ENCODE measurements at regions not wholly inside any gene's neighbourhood (a gene's known extent, or its start where the extent isn't known, plus 50 kb on each side); places are given as distances from the start of the nearest gene placed in this dataset.
"Not testable (repeated sequence)": the region's sequence is repeated elsewhere in the genome, so short reads cannot be mapped to it uniquely, and the experiment has no call there.

DNA sequence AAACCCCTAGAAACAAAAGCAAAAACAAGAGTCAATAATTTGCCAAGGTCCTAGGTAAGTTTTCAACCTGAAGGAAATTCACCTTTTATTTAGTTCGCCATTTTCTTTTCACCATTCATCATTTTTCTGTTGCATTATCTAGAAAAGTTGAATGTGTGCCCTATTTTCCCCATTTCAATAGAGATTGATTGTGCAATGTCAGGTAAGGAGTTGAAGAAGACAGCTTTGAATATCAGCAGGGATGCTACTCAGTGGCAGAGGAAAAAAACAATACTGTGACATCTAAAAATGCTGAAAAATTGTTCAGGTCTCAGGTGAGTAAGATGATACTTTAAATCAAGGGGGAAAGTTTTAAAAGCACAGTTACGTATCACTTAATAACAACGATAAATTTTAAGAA, 813.7 kb downstream of the DTWD2 start:
- DNase-seq, result no peak

DNA sequence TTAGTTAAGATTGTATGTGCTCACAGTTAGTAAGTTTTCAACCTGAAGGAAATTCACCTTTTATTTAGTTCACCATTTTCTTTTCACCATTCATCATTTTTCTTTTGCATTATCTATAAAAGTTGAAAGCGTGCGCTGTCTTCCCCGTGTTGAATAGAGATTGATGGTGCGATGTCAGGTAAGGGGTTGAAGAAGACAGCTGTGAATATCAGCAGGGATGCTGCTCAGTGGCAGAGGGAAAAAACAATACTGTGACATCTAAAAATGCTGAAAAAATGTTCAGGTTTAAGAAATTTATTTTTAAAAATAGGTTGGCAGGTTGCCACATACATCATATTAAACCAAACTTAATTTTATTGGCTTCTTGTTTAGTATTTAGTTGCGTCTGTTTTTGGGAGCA, 815.0 kb downstream of the DTWD2 start:
- no peak for DNase-seq

DNA sequence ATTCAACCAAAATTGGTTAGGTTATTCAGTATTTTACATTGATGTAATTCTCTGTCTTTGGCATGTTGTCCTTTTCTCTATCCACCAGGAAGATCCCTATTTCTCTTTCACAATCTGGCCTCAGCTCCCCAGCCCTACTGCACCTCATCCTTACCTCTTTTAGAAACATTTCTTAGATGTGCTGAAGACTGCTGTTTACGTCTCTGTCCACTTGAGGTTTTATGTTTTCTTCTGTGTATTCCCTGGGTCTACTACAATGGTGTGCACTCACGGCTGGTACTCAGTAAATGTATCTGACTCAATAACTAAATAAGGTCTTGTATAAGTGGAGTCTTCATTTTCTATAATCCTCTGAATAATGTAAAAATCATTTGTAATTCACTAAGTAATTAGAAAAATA, 822.7 kb downstream of the DTWD2 start:
- DNase-seq, result no peak

DNA sequence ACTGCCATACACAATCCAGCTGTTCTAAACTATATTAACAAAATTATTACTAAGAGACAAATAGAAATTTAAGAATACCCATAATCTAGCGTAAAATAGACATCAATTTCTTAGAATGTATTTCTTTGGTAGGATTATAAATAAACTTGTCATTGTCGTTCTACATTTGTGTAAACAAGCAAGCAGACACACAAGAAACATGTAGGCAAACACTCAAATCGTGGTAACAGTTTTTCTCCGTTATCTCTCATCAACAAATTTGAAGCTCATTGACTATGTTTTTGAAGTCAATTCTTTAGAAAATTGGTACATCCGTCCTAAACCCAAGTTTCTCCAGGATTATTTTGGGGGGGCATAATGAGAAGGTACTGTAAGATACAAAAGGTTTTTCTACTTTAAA, 832.2 kb downstream of the DTWD2 start:
- no peak for DNase-seq

DNA sequence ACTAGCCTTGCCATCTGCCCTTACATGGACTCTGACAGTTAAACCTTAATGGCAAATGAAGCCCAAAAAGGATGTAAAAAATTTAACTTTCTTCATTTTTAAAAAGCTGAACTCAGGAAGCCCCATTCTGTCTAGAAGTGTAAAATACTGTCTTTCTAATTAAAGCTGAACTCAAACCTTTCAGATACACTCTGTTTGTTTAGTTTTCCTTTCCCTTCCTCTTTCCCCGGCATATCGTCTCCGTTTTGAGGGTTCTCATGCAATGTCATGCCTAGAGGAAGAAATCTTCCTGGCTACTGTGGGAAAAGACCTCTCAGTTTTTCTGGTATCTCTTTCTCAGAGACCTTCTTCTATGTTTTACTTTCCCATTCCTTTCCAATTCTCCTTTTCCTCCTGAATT, 841.5 kb downstream of the DTWD2 start:
- no peak for DNase-seq

DNA sequence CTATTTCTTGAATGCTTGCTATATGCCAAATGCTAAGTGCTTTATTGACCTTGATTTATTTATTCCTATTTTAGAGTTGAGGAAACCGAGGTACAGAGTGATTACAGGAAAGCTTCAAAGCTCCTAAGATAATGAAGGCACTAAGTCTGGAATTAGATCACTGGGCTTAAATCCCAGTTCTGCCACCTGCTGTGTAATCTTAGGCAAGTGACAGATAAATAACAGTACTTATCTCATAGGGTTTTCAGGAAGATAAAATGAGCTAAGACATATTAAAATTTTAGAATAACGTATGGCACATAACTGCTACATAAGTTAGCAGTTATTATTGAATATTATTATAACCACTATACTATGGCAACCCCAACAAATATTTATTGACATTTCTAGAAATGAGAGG, 843.8 kb downstream of the DTWD2 start:
- DNase-seq, result peak; percentile 42 to 65

DNA sequence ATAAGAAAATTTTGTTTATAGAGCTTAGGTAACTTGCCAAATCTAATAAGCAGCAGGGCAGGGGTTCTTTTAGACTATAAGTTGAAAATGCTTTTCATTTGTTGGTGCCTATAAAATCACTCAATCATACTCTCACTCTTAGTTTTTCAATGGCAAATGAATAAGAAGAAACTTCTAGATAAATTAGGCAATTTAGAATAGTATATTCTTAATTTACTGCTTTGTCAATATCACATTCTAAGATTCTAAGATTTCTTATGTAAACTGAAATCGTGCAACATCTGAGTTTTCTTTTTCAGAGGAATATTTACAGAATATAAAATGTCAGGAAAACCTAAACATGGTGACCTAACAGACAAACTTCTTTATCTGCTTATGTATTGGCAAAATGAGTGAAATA, 849.0 kb downstream of the DTWD2 start:
- no peak for DNase-seq

DNA sequence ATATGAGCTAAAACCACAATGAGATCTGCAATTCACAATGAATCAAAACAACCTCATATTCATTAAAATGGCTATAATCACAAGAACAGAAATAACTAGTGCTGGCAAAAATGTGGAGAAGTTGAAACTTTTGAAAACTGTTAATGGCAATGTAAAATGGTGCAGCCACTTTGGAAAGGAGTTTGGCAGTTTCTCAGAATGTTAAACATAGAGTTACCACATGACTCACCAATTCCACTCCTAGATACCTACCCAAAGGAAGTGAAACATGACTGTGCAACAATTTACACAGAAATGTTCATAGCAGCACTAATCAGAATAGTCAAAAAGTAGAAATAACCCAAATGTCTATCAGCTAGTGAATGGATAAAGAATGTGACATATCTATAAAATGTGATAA, 862.2 kb downstream of the DTWD2 start:
- no peak for DNase-seq

DNA sequence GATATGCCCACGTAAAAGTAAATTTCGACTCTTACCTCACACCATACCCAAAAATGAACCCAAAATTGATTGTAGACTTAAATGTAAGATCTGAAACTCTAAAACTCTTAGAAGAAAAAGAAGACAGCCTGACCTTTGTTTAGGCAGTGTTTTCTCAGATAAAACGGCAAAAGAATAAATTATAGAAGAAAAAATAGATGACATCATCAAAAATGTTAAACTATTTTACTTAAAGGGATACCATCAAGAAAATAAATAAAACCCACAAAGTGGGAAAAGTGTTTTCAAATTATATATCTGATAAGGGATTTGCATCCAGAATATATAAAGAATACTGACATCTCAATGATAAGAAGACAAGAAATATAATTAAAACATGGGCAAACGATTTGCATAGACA, 862.7 kb downstream of the DTWD2 start:
- no peak for DNase-seq

DNA sequence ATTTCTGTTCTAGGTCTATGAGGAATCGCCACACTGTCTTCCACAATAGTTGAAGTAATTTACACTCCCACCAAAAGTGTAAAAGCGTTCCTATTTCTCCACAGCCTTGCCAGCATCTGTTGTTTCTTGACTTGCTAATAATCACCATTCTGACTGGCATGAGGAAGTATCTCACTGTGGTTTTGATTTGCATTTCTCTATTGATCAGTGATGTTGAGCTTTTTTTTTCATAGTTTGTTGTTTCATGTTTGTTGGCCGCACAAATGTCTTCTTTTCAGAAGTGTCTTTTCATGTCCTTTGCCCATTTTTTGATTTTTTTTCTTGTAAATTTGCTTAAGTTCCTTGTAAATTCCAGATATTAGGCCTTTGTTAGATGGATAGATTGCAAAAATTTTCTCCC, 867.1 kb downstream of the DTWD2 start:
- no peak for DNase-seq

DNA sequence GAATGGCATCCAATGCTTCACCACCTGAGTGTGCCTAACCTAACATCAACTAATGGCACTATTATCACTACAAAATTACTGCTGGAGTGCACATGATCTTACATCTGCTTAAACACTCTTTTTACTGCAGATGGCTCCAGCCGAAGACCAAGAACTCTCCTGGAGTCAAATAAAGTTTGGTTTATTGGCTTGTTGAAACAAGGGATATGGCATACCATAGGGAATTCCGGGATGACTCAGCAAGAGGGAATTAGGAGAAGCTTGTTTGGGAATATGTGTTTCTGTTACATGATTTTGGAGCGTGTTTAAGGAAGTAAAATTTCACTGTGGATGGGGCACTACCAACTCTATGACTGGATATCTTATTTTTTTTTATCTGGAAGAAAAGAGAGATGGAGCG, 872.6 kb downstream of the DTWD2 start:
- DNase-seq, result no peak

DNA sequence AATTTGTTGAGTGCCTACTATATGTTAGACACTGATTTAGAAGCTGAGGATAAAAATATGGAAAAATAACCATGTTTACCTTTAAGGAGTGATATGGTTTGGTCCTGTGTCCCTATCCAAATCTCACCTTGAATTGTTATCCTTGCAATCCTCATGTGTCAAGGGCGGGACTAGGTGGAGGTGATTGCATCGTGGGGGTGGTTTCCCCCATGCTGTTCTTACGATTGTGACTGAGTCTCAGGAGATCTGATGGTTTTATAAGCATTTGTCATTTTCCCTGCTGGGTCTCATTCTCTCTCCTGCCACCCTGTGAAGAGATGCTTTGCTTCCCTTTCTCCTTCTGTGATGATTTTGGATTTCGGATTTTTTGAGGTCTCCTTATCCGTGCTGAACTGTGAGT, 876.4 kb downstream of the DTWD2 start:
- no peak for DNase-seq

DNA sequence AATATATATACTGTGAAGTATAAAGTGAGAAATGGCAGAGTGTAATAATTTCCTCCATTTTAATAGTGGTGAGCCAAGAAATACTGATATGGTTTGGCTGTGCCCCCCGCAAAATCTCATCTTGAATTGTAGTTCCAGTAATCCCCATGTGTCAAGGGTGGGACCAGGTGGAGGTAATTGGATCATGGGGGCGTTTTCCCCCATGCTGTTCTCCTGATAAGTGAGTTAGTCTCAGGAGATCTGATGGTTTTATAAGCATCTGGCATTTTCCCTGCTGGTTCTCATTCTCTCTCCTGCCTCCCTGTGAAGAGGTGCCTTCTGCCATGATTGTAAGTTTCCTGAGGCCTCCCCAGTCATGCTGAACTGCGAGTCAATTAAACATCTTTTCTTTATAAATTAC, 881.1 kb downstream of the DTWD2 start:
- DNase-seq, result peak; percentile 30 to 83

DNA sequence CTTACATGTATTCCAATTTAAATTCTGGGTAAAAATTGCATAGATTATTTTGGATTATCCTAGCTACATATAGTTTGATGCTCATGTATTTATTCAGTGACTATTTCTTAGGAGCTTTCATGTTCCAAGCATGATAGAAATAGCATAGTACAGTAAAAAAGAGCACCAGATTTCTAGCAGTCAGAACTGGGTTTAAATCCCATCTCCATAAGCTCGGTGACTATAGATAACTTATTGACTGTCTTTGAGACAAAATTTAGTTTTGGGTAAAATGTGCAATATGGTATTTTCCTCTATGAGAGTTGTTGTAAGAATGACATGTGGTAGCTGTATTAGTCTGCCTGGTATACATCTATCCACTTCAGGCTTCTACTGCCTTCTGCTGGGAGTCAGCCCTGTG, 889.6 kb downstream of the DTWD2 start:
- DNase-seq, result peak in 1 of 2 experiments; percentile 7

DNA sequence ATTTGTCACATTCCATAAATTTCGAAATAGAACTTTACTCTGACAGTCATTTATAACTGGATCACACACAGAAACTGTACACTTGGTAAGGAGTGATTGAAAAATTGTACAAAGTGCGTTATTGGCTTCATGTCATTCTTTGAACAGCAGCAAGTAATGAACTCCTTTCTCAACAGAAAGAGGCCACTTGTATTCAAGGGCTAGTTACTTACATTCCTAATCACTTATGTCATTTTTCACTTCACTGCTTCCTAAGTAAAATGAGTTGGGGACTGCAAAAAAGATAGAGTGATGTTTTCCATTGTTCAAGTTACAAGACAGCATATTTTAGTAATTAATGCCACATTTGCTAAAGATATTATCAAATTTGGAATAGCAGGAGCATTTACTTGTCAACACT, 893.2 kb downstream of the DTWD2 start:
- DNase-seq, result no peak

DNA sequence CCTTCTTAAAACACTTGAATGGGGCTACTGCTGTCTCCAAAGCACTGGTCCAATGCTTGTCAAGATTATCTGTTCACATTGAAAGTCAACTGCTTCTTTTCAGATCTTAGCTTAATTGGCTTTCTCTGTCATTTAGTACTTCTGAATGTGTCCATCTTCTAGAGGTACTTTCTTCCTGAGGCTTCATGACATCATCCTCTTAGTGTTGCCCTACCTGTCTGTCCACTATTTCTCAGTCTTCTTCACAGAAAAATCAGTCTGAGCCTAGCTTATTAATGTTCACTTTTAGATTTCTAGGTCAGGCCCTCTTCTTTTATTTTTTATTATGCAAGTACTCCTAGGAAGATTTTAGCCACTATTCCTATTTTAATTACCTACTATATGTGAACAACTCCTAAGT, 899.9 kb downstream of the DTWD2 start:
- DNase-seq, result no peak

DNA sequence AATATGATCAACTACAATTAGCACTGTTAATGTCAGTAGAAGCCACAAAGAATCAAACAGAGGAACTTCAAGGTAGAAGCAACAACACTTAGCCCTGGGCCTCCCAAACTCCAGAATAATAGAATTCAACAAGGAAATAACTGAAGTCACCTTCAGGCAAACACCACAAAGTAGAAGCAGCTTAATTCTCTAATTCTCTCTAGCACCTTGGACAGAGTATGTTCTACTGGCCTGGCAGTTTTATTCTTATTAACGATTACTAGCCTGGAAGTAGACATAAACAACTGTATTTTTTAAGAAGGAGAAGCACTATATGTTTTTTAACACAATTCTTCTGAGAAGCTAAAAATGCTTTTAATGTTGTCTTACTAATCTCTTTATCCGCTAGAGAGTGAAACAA, 911.9 kb downstream of the DTWD2 start:
- no peak for DNase-seq

DNA sequence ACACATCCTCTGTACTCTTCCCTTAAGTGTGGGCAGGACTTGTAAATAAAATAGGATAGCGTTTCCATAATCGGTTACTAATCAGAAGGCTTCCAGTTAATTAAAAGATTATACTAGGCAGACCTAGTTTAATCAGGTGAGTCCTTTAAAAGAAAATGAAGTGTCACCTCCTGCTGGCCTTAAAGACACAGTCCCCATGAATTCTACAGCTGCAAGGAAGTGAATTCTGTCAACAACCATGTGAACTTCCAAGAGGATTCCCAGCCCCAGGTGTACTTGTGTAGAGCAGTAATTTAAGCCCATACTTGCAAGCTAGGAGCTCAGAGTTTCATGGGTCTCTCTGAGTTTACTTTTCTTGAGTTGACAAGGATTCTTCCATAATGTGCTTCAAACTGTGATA, 918.3 kb downstream of the DTWD2 start:
- no peak for DNase-seq

DNA sequence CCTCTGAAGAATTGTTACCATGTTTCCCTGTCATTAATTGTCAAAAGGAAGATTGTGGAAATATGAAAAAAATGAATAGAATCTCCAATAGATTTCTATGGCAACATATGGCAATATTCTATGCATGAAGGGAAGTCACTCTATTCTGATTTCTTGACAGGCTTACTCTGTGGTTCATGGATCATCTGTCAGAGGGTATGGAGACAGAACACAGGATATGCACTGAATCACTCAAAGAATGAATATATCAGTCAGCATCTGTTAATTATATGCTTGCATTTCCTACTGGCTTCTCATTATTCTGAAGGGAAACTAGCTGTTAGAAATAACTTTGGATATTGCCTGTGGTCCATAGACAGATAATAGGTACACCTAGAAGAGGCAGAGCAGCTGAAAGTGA, 918.9 kb downstream of the DTWD2 start:
- peak in 1 of 2 experiments; percentile 9 for DNase-seq

DNA sequence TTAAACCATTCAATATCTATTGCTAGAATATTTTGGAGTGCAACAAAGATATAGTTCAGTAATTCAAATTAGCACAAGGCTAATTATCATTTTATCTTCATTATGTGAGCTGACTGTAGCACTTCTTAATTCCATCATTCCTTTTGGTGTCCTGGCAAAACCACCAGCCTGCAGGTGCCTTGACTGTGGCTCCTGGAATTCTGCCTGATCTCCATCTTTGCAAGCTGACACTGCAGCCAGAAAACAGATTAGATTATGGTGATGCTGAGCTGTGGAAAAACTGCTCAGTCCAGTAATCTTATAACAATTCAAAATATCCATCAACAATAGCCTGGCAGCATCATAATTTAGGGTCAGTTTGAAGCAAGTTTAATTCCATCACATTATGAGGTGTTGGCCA, 919.5 kb downstream of the DTWD2 start:
- DNase-seq, result no peak

DNA sequence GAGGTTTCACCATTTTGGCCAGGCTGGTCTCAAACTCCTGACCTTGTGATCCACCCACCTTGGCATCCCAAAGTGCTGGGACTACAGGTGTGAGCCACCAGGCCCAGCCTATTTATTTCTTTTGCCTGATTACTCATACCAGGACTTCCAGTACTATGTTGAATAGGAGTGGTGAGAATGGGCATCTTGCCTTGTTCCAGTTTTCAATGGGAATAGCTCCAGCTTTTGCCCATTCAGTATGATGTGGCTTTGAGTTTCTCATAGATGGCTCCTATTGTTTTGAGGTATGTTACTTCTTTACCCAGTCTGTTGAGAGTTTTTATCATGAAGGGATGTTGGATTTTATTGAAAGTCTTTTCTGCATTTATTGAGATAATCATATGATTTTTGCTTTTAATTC, 924.5 kb downstream of the DTWD2 start:
- not testable (repeated sequence) for DNase-seq

DNA sequence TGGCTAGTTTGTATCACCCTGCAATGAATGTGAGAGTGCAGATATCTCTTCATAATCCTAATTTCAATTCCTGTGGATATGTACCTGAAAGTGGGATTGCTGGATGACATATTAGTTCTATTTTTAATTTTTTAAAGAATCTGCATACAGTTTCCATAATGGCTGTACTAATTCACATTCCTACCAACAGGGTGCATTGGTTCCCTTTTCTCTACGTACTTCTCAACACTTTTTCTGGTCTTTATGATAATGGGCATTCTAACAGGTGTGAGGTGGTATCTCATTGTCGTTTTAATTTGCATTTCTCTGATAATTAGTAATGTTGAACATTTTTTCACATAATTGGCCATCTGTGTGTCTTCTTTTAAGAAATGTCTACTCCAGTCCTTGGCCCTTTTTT, 927.5 kb downstream of the DTWD2 start:
- DNase-seq, result peak in 1 of 2 experiments; percentile 4

DNA sequence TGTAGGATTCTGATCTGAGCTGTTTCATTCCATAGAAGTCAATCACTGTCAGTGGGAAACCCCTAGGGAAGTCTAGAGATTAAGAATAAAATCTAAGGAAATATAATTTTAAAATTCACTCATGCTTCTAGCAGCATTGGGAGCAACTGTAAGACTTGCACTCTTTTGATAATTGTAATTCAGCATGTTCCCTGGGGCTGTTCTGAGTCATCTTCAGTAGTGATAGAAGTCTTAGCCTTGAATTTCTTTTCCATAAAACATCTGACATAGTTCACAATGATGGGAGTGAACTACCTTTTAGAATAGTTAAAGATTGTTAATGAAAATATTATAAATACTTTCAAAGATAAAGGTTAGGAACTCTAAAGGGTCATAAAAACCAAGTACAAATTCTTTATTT, 935.8 kb downstream of the DTWD2 start:
- no peak for DNase-seq

DNA sequence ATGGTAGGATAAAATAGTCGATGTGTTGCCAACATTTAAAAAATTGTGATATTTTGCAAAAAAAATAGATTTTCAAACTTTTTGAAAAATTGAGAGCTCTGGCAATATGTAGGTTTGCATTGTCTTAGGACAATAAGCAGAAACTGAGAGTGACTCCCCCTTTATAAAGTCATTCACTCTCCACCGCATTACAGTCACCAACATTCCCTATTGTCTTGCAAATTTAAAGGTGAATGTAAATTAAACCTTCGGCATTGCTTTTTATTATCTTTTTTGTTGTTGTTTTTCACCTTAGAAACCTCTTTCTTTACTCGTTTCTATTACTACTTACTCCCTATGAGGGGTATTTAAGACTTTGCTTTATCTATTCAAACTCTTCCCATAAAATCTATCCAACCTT, 944.2 kb downstream of the DTWD2 start:
- no peak for DNase-seq

DNA sequence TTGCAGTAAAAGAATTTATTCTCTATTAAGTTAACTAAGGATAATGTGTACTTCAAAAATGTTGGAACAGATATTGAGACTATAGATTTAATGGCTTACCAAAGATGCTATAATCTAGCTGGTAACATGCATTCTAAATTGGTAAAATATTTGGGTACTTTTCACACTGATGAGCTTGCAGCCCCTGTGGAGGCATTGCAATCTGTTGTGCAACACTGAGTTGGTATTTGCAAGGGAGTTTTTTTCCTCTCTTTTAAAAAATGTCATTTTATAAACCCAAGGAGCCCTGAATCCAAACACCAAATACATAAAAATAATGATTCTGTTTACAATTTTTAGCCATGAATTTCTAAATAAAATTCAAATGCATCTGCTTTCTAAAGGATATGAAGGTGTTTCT, 944.8 kb downstream of the DTWD2 start:
- DNase-seq, result no peak

DNA sequence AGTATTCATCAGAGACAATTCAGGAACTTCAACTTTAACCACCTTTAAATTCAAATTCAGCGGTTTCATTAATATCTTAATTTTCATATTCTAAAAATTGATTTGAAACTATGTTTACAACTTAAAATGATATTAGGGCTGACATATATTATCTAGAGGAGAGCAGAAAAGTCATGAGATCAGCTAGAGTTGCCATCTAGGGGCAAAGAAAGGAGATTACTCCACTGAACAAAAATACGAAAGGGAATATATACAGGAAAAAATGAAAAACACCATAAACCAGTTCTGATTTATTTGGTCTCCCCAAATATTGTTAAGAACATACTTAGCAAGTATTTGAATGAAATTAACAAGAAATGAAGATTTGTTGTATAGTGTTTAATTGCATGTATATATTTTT, 946.3 kb downstream of the DTWD2 start:
- DNase-seq, result peak in 1 of 2 experiments; percentile 8
